Activated CD8-positive, alpha-beta memory T cell treated with anti-CD3 and anti-CD28 coated beads for 48 hours (primary cell): ENCODE measurements at regions not wholly inside any gene's neighbourhood (a gene's known extent, or its start where the extent isn't known, plus 50 kb on each side); places are given as distances from the start of the nearest gene placed in this dataset.

Source experiments
- DNase-seq, 3 experiments: peaks; one replicate each; pipeline ENCODE4 v3.0.0-alpha.2; 2020; ENCODE audit warnings: low read depth in 2 of 3, low spot score in 2 of 3

DNA sequence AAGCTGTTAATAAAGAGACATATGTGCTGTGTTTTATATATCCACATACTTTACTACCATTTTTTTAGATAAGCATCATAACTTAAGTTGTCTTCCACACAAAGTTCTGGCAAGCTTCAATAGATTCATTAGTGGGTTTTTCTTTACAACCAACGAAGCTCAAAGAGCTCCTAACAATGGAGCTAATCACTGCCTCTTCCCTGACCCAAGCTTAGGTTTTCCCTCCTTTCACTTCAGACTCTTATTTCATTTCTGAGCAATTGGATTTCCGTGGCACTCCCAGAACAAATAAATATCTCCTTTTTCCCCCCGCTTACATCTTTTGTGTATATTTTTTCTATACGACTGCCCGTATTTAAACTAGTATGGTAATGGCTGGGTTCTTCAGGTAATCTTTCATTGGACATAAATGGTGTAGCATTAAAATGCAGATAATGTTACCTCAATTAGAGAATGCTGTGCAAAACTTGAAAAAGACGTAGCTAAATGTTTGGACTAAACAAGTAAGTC is 275.5 kb upstream of the TMEM161B start:
- no peak for DNase-seq

DNA sequence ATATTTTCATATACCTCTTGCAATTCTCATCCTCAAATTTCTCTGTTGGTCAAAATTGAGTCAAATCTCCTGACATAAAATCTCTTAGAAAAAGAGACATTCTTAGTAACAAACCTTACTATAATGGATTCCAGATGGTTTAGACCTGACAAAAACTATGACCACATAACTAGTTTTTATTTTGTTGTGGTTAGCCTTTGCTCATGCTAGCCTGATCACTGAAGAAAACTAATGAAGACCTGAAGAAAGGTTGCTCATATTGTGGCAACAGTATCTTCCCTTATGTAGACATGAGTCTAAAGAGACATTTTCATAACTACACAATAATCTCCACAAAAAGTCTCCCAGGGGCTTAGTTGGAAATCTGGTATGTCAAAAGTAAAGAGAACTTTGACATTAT is 274.1 kb upstream of the TMEM161B start:
- DNase-seq, result no peak

DNA sequence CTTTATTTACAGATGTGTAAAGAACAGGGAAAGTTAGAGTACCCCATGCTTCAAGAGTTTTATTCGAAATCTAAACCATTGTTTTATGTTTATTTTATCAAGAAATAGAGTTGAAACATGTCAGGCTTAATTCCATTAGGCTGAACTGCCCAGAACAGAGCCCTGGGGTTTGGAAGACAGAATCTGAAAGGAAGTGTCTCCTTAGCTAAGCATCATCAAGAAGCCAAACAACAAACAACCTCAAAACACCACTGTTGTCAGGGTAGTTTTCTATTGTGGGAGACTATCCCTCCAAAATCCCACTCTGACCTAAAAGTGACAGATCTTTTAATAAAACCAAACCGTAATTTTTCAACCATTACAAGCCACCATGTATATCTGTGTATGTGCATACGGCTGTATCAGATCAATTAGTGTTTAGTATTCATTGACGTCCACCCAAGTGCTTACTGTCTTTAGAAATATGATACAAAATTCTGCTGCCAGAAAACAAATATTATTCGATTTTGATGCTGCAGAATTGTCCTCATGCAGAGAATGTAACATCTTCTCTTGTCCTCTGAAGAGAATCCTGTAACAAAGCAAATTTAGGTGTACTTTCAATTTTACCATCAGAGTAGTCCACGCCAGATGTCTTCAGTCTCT is 271.9 kb upstream of the TMEM161B start:
- DNase-seq, result no peak

DNA sequence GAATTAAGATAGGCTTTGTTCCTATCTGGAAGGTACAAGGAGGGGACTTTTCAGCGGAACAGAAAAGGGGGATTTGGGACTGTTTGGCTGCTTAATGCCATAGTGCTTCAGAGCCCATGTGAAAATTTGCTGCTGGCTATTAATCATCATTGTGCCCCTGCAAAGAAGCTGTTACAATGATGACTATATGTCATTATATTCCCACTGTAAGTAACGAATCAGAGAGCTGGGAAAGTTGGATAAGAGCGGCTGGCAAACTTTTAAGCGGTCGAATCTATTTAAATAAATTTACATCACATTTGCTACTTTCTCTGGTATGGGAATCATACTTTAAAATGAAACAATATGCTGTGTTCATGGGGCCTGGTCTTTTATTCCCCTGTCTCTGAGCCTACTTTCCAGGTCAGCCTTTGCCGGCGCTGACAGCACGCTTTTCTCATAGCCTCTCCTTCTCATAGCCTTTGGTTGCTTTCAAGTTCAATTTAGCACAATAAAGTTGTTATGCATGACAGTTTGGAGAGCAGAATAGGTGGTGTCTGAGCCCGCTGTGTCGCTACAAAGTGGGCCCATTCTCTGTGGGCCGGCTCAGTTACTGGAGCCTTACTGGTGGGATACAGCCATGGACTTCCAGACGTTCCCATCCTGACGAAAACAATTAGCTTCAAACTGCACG is 271.2 kb upstream of the TMEM161B start:
- DNase-seq, result no peak

DNA sequence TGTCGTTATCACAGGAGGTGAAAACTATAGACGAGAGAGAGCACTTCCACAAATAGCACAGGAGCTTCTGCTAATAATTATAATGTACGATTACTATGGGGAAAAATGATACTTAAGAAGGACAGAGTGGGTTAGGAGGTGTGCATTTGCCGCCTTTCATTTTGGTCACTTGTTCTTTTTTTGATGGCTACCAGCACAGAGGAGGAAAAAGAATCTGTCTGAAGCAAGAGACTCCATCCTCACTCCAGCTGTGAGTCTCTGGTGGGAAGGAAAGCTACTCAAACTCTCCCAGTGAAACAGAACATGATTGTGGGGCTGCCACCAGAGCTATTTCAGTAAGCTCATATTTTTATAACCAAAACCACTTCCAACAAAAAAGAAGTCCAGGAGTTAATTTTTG is 270.4 kb upstream of the TMEM161B start:
- no peak for DNase-seq

DNA sequence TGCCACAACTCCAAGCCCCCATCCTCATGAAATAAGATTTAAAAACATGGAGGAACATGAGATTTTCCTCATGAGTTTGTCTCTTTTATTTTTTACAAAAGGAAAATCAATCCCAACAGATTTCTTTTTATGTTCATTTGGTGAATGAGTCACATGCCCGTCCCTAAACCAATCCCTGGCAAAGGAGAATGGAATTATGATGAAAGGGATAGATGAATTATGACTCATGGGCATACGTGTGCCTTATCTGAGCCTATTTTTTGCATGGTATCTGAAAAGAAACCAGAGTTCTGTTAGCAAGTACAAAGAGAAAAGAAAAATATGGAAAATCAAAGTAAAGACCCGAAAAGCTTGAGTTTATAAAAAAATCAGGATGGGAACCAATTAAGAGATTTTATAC is 267.5 kb upstream of the TMEM161B start:
- no peak for DNase-seq

DNA sequence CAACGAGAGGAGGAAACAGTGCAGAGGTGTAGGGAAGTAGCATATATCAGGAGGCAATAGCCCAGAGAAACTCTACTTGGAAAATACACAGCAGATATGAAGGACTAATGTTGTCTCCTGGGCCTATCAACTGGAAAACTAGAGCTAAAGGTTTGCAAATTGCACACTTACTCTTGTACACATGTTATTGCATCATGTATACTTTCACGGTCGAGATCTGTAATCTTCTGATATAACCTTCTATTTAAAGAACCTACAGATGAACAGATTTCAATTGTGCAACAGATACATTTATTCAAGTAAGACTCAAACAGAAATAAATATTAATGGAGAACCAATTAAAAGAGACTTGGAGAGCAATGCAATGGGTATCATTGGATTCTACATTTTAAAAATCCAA is 256.3 kb upstream of the TMEM161B start:
- no peak for DNase-seq

DNA sequence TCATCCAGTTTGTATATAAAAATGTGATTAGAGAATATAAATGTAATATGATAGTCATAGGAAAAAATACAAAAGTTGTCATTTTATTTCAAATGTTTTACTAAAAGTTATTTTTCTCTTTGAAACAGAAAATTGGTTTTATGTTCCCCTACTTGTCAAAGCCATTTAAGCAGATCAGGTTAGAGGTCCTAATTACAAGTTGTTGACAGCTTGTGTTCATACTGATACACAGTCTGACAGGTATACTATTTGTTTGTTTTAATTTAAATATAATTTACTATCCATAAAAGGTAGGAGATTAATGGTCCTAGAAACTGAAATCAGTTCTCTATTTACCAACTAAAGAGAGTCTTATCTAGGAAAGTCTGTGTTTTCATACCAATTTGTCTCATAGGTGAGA is 250.4 kb upstream of the TMEM161B start:
- no peak for DNase-seq

DNA sequence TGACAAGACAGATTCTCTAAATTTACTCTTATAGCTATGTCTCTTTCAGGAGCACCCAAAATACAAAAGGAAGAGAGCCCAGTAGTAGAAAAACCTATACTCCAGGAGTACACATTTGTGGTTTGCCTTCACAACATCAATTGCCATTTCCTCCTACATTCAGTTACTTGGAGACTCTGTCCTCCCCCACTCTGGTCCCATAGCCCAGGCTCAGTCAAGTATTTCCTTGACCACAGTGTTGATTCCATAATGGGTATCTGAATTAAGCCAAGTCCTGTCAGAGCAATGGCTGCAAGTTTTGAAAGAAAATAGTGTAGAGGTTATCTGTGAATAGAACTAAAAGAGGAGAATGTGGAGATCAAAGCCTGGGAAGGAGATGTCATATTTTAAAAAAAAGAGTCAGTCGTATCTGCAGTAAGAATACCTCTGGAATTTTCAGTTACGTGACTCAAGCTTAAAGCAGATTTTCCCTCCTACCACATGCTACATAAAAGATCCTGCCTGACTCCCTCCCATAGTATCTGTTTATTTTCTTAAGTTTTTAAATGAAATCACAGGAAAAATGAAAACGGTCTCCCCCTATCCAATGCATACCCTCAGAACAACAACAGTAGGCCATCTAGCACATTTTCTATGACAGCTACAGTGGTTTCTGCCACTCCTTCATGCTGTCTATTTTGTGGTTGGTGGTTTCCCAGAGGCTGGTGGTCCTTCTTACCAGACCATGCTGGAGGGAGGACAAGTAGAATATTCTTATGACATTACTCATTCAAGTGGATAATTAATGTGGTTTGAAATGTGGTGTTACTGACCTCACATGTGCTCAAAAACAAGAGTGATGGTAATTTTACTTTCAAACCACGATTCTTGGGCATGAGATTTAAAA is 249.7 kb upstream of the TMEM161B start:
- DNase-seq, result no peak

DNA sequence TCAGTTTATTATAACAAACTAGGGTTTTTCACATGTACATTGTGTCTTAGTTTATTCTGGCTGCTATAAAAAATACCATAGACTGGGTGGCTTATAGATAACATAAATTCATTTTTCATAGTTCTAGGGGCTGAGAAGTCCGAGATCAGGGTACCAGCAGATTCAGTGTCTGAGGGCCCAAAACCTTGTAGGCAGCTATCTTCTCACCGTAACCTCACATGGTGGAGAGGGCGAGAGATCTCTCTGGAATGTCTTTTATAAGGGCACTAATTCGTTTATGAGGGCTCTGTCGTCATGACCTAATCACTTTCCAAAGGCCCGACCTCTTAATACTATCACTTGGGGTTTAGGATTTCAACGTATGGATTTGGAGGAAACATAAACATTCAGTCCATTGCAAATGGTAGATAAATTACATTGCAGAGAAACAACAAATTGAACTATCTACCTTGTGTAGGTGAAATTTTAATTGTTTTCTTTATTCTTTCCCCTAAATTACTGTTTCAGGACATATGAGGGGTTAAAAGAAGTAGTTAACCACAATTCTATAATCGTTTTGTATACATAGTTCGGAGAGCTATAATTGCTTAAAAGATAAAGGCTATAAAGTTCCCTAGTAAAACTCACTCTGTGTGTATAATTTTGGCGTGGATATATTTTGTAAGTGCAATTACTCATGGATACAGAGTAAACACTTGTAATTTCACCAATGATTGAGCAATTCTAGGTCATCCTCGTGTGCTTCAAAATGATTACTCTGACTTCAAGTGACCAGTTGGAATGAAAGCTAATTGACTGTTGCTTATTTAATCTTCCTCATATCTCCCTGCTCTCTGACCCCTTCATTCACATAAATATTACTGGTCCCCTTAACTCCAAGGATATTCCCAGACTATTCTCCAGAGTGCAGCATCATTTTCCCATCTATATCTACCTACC is 247.5 kb upstream of the TMEM161B start:
- no peak for DNase-seq

DNA sequence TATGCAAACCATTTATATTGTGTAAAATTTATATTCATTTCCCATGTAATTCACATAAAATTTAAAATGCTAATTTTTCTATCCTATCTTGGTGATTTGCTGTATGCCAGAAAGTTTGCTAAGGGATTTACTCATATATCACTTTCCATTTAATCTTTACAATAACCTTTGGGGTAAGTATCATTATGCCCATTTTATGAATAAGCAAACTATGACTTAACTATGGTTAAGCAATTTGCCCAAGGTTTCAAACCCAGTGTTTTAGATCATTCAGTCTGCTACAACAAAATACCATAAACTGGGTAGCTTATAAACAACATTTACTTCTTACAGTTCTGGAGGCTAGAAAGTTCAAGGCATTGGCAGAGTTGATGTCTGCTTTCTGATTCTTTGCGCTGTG is 246.4 kb upstream of the TMEM161B start:
- no peak for DNase-seq

DNA sequence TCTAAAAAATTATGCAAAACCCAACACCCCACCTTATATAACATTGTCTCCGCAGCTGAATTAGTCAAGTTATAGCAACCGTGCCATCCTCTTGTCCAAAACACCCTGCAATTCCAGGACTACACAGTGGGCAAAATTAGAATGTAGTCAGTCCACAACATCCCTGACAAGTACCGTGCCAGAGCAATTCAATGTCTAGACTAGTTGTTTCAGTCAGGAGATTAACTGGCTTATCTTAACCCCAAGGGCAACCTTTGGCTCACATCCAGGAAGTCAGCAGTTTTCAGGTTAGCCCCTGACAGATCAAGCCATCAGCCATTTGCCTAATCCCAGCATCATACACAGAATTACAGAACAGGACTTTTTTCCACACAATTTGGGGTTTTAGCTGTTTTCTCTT is 240.8 kb upstream of the TMEM161B start:
- no peak for DNase-seq

DNA sequence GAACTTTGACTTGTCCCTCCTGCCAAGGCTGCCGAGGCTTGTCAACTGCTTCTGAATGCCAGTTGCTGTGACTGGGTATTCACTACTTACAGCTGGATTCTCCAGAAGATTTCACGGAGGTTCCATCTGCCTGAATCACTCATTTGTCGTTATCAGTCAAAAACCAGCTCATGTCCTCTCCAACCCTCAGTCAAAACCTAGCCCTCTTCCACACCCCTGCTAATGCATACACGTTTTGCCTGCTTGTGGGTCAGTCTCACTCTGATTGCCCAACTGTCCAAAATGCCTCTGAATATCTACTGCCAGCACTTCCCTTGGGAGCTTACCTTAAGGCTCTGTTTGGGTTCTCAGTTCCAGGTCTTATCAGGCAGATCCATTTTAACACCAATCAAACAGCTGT is 238.6 kb upstream of the TMEM161B start:
- no peak for DNase-seq

DNA sequence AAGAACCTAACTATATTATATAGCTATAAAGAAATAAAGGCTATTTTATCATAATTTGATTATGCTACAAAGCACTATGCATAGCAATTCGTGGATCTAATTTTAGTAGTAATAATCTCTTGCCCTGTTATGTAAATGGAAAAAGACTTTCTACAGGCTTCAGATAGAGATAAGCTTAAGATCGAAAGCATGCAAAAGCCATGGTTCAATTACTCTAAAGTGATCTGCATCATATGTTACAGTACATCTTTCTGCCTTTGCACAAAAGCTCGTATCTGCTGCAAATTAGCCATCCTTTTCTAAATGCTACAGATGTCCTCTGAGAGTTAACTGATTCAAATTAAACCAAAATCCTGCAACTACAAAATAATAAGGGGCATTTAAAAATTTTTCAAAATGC is 234.8 kb upstream of the TMEM161B start:
- DNase-seq, result no peak

DNA sequence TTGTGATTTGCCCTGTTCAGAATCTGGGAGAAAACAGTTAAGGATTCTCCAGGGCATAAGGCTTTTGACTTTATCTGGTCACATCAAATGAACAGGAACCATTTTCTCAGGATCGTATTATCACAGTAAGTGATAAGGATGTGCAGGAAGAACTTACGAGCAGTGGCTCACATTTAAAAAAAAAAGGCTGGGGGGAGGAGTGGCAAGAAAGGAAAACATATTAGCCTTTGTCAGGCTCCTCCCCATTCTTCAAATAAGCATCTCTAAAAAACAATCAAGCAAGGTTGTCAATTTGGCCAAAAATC is 234.3 kb upstream of the TMEM161B start:
- DNase-seq, result no peak

DNA sequence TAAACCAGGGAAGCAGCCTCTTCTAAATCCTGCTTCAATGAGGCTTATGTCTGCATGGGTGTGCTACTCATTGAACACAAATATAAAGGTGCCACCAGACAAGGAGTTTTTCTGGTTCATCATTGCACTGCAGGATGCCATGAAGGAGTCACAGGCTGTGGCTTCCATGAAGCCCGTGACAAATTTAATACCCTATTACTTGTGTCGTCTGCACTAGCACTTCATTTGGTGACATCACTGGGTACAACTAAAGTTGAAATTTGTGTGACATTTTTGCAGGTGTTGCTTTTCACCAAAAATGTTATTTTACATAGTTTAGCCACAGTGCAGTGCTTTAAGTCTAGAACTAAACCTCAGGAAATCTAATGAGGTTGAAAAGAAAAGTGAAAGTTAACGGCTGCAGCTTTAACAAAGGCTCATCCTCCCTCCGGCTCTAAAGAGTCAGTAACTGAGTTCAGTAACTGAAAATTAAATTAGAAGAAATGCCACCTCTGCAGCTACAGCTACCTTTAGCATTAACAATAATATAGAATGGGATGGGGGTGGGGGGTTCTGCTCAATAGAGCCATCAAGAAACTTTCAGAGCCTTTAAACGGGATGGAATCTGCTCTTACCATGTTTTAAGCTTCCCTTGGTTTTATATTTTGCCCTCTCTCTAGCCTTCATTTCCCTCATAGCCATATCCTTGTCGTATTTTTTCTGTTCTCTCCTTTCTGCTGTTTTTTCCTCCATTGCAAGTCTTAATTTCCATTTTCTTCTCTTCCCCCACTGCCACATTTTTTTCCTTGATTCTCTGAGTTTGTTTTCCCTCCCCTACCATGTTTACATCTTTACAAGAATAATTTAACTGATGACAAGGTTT is 233.8 kb upstream of the TMEM161B start:
- no peak for DNase-seq

DNA sequence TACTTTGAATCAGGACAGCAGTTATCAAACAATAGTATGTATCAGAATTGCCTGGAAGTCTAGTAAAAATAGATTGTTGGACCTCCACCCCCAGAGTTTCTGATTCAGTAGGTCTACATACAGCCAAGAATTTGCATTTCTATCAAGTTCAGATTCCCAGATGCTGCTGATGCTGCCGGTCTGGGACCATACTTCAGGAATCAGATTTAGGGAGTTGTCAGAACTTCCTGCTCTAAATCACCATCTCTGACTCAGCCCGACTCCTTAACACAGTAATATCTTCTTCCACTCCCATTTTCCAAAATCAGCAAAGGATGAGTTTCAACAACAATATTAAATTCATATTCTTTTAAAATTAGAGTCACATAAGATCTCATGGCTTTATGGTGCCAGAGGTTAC is 227.2 kb upstream of the TMEM161B start:
- no peak for DNase-seq

DNA sequence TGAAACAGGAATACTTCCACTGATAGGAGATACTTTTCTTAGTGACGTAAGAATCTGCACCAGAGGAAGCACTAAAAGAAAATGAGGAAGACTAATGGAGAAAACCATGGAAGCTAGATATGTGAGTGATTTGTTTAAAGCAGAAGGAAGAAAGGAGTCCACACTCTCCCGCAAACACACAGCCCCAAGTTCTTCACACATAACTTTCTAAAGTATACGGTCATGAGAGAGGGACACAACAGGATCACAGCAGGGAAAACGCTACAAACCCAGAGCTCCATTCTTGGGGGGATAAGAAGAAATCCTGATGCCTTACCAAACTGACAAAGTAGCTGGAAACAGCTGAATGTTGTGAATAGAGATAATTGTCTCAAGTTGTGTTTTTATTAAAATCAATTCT is 222.2 kb upstream of the TMEM161B start:
- no peak for DNase-seq

DNA sequence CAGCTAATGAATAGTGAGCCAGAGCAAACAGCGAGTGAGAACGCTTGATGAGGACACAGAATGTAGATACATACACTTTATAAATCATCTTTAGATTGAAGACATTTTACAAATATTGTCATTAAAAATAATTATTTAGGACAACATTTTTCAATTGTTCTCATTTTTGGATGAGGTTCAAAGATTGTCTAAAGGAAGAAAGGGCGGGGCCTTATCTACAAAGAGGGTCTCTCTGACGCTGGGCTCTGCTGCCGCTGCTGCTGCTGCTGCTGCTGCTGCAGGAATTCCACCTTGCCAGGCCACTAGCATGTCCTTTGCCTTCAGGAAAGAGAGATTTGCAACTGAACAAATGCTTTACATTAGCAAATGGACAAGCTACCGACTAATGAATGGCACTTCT is 220.7 kb upstream of the TMEM161B start:
- DNase-seq, result no peak

DNA sequence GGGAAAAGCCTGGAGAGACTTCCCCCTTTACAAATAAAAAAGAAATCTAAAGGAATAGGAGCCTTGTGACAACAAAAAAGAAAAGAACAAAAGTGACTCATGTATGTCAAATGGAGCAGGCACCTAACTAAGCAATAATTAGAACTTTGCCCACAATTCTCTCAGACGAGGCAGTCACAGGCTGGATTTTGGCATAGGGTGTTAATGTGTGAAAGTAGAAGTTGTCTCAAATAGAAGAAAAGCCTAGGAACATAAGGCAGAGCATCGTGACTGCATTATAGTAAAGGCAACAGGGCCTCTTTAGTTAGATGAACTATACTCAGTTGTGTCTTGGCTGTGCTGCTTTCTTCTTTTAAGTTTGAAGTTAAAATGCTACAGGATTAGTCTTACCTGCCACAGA is 219.9 kb upstream of the TMEM161B start:
- no peak for DNase-seq
